Tibial nerve (tissue), 4 donors: ENCODE measurements at regions not wholly inside any gene's neighbourhood (a gene's known extent, or its start where the extent isn't known, plus 50 kb on each side); places are given as distances from the start of the nearest gene placed in this dataset.

Experiments used
- DNase-seq, 2 donors: peaks; one replicate each; pipeline ENCODE4 v3.0.0-alpha.2; 2019; ENCODE audit warnings: low spot score in 2 of 2
- H3K27ac ChIP-seq, 4 donors: fragments of 200-600 bp; sonication (generic) in 3 of 4; one replicate each; pipeline ENCODE4 v1.5.1; 2017 to 2019; ENCODE audit warnings: mild to moderate bottlenecking in 1 of 4
- H3K27me3 ChIP-seq, 2 donors: fragments of 200-600 bp; sonication (generic) in 1 of 2; one replicate each; pipeline versions ENCODE4 v1.5.1 to v1.6.0; 2017 to 2019
- H3K36me3 ChIP-seq, 3 donors: fragments of 200-600 bp; sonication (generic); one replicate each; pipeline ENCODE4 v1.5.1; 2018 to 2019
- H3K4me1 ChIP-seq, 4 donors: fragments of 200-600 bp; sonication (generic) in 3 of 4; one replicate each; pipeline ENCODE4 v1.5.1; 2017 to 2019
- H3K4me3 ChIP-seq, 4 donors: fragments of 200-600 bp; sonication (generic) in 3 of 4; one replicate each; pipeline ENCODE4 v1.5.1; 2017 to 2019; ENCODE audit warnings: mild to moderate bottlenecking in 1 of 4, moderate library complexity in 1 of 4
- H3K9me3 ChIP-seq, 4 donors: fragments of 200-600 bp; sonication (generic) in 3 of 4; one replicate each; pipeline ENCODE4 v1.5.1; 2017 to 2019
- CTCF ChIP-seq, 5 experiments: fragments of 200-600 bp in 3 of 5; fragments of 450-650 bp in 2 of 5; sonication (generic) in 3 of 5; IDR thresholded peaks; one replicate each; pipeline ENCODE4 v1.5.1; 2016 to 2019; ENCODE audit warnings: antibody characterized with exemption in 5 of 5, mild to moderate bottlenecking in 3 of 5, moderate library complexity in 2 of 5
- EP300 ChIP-seq, 2 donors: sonication (generic); formaldehyde crosslinking; IDR thresholded peaks; one replicate each; pipeline ENCODE4 v1.6.1; 2017; ENCODE audit warnings: antibody characterized with exemption in 2 of 2, mild to moderate bottlenecking in 1 of 2
- POLR2A ChIP-seq, 2 donors: fragments of 450-650 bp; IDR thresholded peaks; one replicate each; pipeline ENCODE4 v1.6.1; 2017; ENCODE audit warnings: antibody characterized with exemption in 2 of 2, mild to moderate bottlenecking in 2 of 2, moderate library complexity in 2 of 2
- WGBS, 2 donors: methylation state at CpG; one replicate each; pipeline ENCODE4 v1.1.5; 2018; 5-methylcytosine and 5-hydroxymethylcytosine counted together

- 37 to 47% methylated on average over 2 of the region's 2 CpGs for WGBS, 2 donors
- H3K4me3 ChIP-seq, result no peak overlapping the region
Measured at GRCh38 chr3:167151636-167152035, 228.5 kb downstream of the ZBBX start.

GRCh38 chr3:167148136-167148535, 232.0 kb downstream of the ZBBX start:
- no peaks in the 10 kb centered on the region for H3K4me1 ChIP-seq
- no peak for DNase-seq
- no peak overlapping the region for H3K27ac ChIP-seq
- 75 to 84% methylated on average over 4 of the region's 4 CpGs for WGBS, 2 donors
- H3K9me3 ChIP-seq, result no peaks in the 10 kb centered on the region
- TF ChIP-seq POLR2A (IDR thresholded peaks at IDR 0.05) (no peak), EP300 (IDR thresholded peaks at IDR 0.05) (no peak), CTCF (IDR thresholded peaks at IDR 0.05) (no peak)
- no peak overlapping the region for H3K4me3 ChIP-seq
- H3K36me3 ChIP-seq, result no peaks in the 10 kb centered on the region
- no peaks in the 10 kb centered on the region for H3K27me3 ChIP-seq

More at GRCh38 chr3:167151636-167152035, 228.5 kb downstream of the ZBBX start:
- no peak for DNase-seq
- no peaks in the 10 kb centered on the region for H3K9me3 ChIP-seq
- no peaks in the 10 kb centered on the region for H3K36me3 ChIP-seq
- TF ChIP-seq EP300 (IDR thresholded peaks at IDR 0.05) (no peak), POLR2A (IDR thresholded peaks at IDR 0.05) (no peak), CTCF (IDR thresholded peaks at IDR 0.05) (no peak)
- no peak overlapping the region for H3K27ac ChIP-seq
- no peaks in the 10 kb centered on the region for H3K4me1 ChIP-seq
- no peaks in the 10 kb centered on the region for H3K27me3 ChIP-seq

GRCh38 chr3:167146911-167147310, 233.2 kb downstream of the ZBBX start:
- TF ChIP-seq CTCF (IDR thresholded peaks at IDR 0.05) (no peak), POLR2A (IDR thresholded peaks at IDR 0.05) (no peak), EP300 (IDR thresholded peaks at IDR 0.05) (no peak)
- no peak overlapping the region for H3K27ac ChIP-seq
- H3K9me3 ChIP-seq, result no peaks in the 10 kb centered on the region
- H3K4me3 ChIP-seq, result no peak overlapping the region
- WGBS, 2 donors, result 78 to 81% methylated on average over 3 of the region's 3 CpGs
- no peak for DNase-seq
- no peaks in the 10 kb centered on the region for H3K36me3 ChIP-seq
- H3K27me3 ChIP-seq, result no peaks in the 10 kb centered on the region
- H3K4me1 ChIP-seq, result no peaks in the 10 kb centered on the region

- no peak overlapping the region for H3K4me3 ChIP-seq
- DNase-seq, result no peak
- no peak for TF ChIP-seq POLR2A (IDR thresholded peaks at IDR 0.05)
- TF ChIP-seq EP300 (IDR thresholded peaks at IDR 0.05), result no peak
- no peak for TF ChIP-seq CTCF (IDR thresholded peaks at IDR 0.05)
- no peaks in the 10 kb centered on the region for H3K36me3 ChIP-seq
- H3K27ac ChIP-seq, result no peak overlapping the region
- peaks cover 0 to 3% (median 0%) of the 10 kb centered on the region in 4 donors for H3K9me3 ChIP-seq
- no peaks in the 10 kb centered on the region for H3K4me1 ChIP-seq
- no peaks in the 10 kb centered on the region for H3K27me3 ChIP-seq
- 90 to 94% methylated on average over 3 of the region's 3 CpGs for WGBS, 2 donors
Measured at GRCh38 chr3:167125612-167126407, 254.3 kb downstream of the ZBBX start.

- Histone ChIP-seq H3K9me3 (no peaks in the 10 kb centered on the region), H3K27me3 (no peaks in the 10 kb centered on the region), H3K36me3 (no peaks in the 10 kb centered on the region), H3K4me1 (no peaks in the 10 kb centered on the region), H3K4me3 (no peak overlapping the region), H3K27ac (no peak overlapping the region)
- WGBS, 2 donors, result 84 to 88% methylated on average over 1 of the region's 1 CpG
- DNase-seq, result no peak
- TF ChIP-seq POLR2A (IDR thresholded peaks at IDR 0.05) (no peak), EP300 (IDR thresholded peaks at IDR 0.05) (no peak), CTCF (IDR thresholded peaks at IDR 0.05) (no peak)
Measured at GRCh38 chr3:167120828-167121227, 259.3 kb downstream of the ZBBX start.
